ENCODE measurements at regions not wholly inside any gene's neighbourhood (a gene's known extent, or its start where the extent isn't known, plus 50 kb on each side); places are given as distances from the start of the nearest gene placed in this dataset.

- TF ChIP-seq CTCF (IDR thresholded peaks at IDR 0.05) (no peak), POLR2A (IDR thresholded peaks at IDR 0.05) (no peak)
Observed at GRCh38 chr4:177968817-177969442, 526.7 kb upstream of the AGA start.
